ENCODE measurements at regions not wholly inside any gene's neighbourhood (a gene's known extent, or its start where the extent isn't known, plus 50 kb on each side); places are given as distances from the start of the nearest gene placed in this dataset.
"Not testable (repeated sequence)": the region's sequence is repeated elsewhere in the genome, so short reads cannot be mapped to it uniquely, and the experiment has no call there.

GRCh38 chr2:116545286-116546068 lies 1269.0 kb upstream of the DDX18 start:
- no peak for DNase-seq (ENCODE audit: low read depth)
- TF ChIP-seq CTCF (IDR thresholded peaks at IDR 0.05; ENCODE audit: low read length, missing control alignments), result no peak
- no peak overlapping the region for H3K4me3 ChIP-seq (replicated peaks; ENCODE audit: low read depth, low read length)

GRCh38 chr2:116552738-116553419 lies 1261.6 kb upstream of the DDX18 start:
- DNase-seq (ENCODE audit: low read depth); H3K4me3 ChIP-seq (replicated peaks; ENCODE audit: low read depth, low read length): not testable (repeated sequence)

DNA sequence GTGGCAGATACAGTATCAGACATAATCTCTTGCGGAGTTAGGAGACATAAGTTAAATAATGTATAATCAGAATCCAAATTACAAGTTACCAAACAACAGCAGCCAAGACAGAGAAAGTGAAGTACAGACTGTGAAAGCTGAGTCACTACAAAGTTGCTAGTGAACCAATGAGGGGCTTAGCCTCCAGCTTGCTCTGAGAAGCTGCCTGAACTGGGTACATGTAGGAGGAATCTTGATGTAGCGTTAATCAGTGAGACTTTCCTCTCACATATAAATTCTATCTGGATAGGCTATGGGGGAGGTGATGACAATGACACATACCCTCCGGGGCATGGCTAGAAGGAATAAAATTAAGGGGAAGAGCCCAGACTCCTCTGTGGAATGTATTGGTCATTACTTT lies 1234.3 kb upstream of the DDX18 start:
- DNase-seq (ENCODE audit: low read depth), result no peak
- no peak for TF ChIP-seq CTCF (IDR thresholded peaks at IDR 0.05; ENCODE audit: low read length, missing control alignments)
- H3K4me3 ChIP-seq (replicated peaks; ENCODE audit: low read depth, low read length), result no peak overlapping the region

DNA sequence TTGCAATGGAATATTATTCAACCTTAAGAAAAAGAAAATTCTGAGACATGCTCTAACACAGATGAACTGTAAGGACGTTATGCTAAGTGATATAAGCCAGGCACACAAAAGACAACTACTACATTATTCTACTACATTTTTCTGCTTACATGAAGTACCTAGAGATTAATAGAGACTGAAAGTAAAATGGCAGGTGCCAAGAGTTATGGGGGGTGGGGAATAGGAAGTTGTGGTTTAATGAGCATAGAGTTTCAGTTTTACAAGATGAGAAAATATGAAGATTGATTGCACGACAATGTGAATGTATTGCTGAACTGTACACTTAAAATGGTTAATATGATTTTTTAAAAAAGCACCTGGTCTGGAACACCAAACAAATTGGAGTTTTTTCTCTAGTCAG lies 1231.6 kb upstream of the DDX18 start:
- no peak for DNase-seq (ENCODE audit: low read depth)
- no peak overlapping the region for H3K4me3 ChIP-seq (replicated peaks; ENCODE audit: low read depth, low read length)
- TF ChIP-seq CTCF (IDR thresholded peaks at IDR 0.05; ENCODE audit: low read length, missing control alignments), result no peak

DNA sequence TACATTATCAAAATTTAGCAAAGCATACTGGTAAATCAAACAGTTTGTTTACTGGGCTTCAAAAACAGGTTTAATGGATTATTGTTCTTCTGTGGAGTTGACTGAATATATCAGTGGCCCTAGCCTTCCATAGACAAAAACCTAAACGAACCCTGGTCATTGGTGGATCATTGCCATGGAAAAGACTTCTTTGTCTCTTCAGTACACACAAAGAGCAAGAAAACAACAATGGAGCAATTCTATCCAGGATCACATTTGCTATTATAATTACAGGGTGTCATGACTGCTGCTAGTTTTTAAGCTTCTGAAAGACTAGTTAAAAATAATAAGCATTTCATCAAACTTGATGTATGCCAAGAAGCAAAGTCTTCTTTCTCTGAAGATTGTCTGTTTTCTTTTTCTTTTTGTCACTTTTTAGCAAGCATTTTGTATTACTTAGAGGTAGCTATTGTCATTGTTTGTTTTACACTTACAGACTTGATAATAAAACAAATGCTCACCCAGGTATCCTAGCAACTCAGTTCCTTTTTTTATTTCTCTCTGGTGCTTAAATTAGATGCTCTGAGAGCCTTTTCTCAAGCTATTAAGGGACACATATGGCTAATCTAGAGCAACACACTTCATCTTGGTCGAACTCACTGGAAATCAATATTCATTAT lies 1228.7 kb upstream of the DDX18 start:
- DNase-seq (ENCODE audit: low read depth), result no peak
- TF ChIP-seq CTCF (IDR thresholded peaks at IDR 0.05; ENCODE audit: low read length, missing control alignments), result no peak
- no peak overlapping the region for H3K4me3 ChIP-seq (replicated peaks; ENCODE audit: low read depth, low read length)

GRCh38 chr2:116586328-116586689 lies 1228.2 kb upstream of the DDX18 start:
- no peak for DNase-seq (ENCODE audit: low read depth)
- no peak for TF ChIP-seq CTCF (IDR thresholded peaks at IDR 0.05; ENCODE audit: low read length, missing control alignments)
- H3K4me3 ChIP-seq (replicated peaks; ENCODE audit: low read depth, low read length), result no peak overlapping the region

All from fibroblast of pulmonary artery (primary cell).